H1 (cell line): ENCODE measurements at regions not wholly inside any gene's neighbourhood (a gene's known extent, or its start where the extent isn't known, plus 50 kb on each side); places are given as distances from the start of the nearest gene placed in this dataset.

Experiments
- CTCF ChIA-PET: fragments of 300-600 bp; sonication (Branson Sonifier 250); formaldehyde crosslinking; loops from one replicate; lab custom pipeline; 2021; ENCODE audit not compliant: partially characterized antibody; lab: Charles Lee
- POLR2A ChIA-PET: fragments of 300-600 bp; sonication (Branson Sonifier 250); formaldehyde crosslinking; loops from one replicate; lab custom pipeline; 2021; ENCODE audit warnings: inconsistent platforms; ENCODE audit not compliant: partially characterized antibody; lab: Charles Lee
- DNase-seq, 2 experiments: peaks; one replicate each; pipeline versions ENCODE4 v3.0.0 to v3.0.0-alpha.2; 2010 to 2022; ENCODE audit warnings: low spot score in 2 of 2, low read depth in 1 of 2, mixed read lengths in 1 of 2
- FAIRE-seq: peaks from 2 replicates; lab custom pipeline; 2011; peaks lifted over from hg19 to GRCh38; lab: Jason Lieb, UNC
- H2AFZ ChIP-seq: 2 replicates; pipeline ENCODE4 v1.8.1; 2012; ENCODE audit warnings: low read length, inconsistent platforms
- H2AK5ac ChIP-seq: 2 replicates; pipeline ENCODE4 v1.6.1; 2013; ENCODE audit warnings: low read depth, low read length
- H2BK120ac ChIP-seq: replicated peaks from 2 replicates; pipeline ENCODE3; 2013; ENCODE audit warnings: low read depth, low read length, inconsistent platforms
- H2BK12ac ChIP-seq: 2 replicates; pipeline ENCODE4 v1.6.1; 2013; ENCODE audit warnings: low read depth, low read length
- H2BK15ac ChIP-seq: 2 replicates; pipeline ENCODE4 v1.6.1; 2013; ENCODE audit warnings: low read length
- H2BK20ac ChIP-seq: 2 replicates; pipeline ENCODE4 v1.6.1; 2013; ENCODE audit warnings: low read length
- H2BK5ac ChIP-seq: 2 replicates; pipeline ENCODE4 v1.6.1; 2013; ENCODE audit warnings: low read depth, low read length
- H3K14ac ChIP-seq: 2 replicates; pipeline ENCODE4 v1.6.1; 2013; ENCODE audit warnings: inconsistent platforms; ENCODE audit not compliant: insufficient read length
- H3K18ac ChIP-seq: 2 replicates; pipeline ENCODE4 v1.6.1; 2013; ENCODE audit warnings: low read length; ENCODE audit errors: extremely low read depth
- H3K23ac ChIP-seq: 2 replicates; pipeline ENCODE4 v1.6.1; 2013; ENCODE audit warnings: inconsistent platforms; ENCODE audit not compliant: insufficient read length
- H3K23me2 ChIP-seq: 2 replicates; pipeline ENCODE4 v1.6.1; 2013; ENCODE audit warnings: low read depth, low read length
- H3K27ac ChIP-seq: 2 replicates; pipeline ENCODE4 v1.6.1; 2011; ENCODE audit warnings: low read depth, low read length, inconsistent platforms
- H3K27me3 ChIP-seq, 4 experiments: replicated peaks in 1 of 4; 1 replicate in 1 of 4; 2 replicates in 3 of 4; pipeline versions ENCODE4 v1.6.1 to v1.8.1; 2011 to 2013; ENCODE audit warnings: low read length in 3 of 4, mild to moderate bottlenecking in 3 of 4, inconsistent platforms in 2 of 4, mixed read lengths in 2 of 4, moderate library complexity in 1 of 4; ENCODE audit not compliant: control insufficient read depth in 3 of 4, insufficient read depth in 3 of 4; ENCODE audit errors: extremely low read depth in 1 of 4
- H3K36me3 ChIP-seq, 4 experiments: 2 replicates each; pipeline versions ENCODE4 v1.6.1 to v1.8.1; 2011 to 2013; ENCODE audit warnings: mild to moderate bottlenecking in 4 of 4, low read length in 3 of 4, moderate library complexity in 2 of 4, control low read depth in 1 of 4, inconsistent platforms in 1 of 4; ENCODE audit not compliant: insufficient read depth in 4 of 4, control insufficient read depth in 2 of 4
- H3K4ac ChIP-seq: replicated peaks from 2 replicates; pipeline ENCODE3; 2013; ENCODE audit warnings: low read length, low read depth, mixed read lengths, inconsistent platforms; ENCODE audit not compliant: insufficient read length
- H3K4me1 ChIP-seq, 4 experiments: replicated peaks in 1 of 4; 1 replicate in 1 of 4; 2 replicates in 3 of 4; pipeline versions ENCODE4 v1.6.1 to v1.8.1; 2011 to 2013; ENCODE audit warnings: low read length in 3 of 4, inconsistent platforms in 2 of 4, mixed read lengths in 1 of 4; ENCODE audit not compliant: insufficient read depth in 4 of 4, control insufficient read depth in 3 of 4
- H3K4me2 ChIP-seq, 2 experiments: 2 replicates each; pipeline versions ENCODE4 v1.6.1 to v1.8.1; 2011 to 2013; ENCODE audit warnings: low read depth in 2 of 2, low read length in 2 of 2, control low read depth in 1 of 2, inconsistent platforms in 1 of 2, mild to moderate bottlenecking in 1 of 2; ENCODE audit not compliant: insufficient read depth in 1 of 2
- H3K4me3 ChIP-seq, 4 experiments: fragments of 200-600, 300-600 bp in 1 of 4; sonication (generic), shearing (Covaris generic), sonication (Bioruptor Twin) in 1 of 4; 2 replicates each; pipeline versions ENCODE4 v1.5.1 to v1.8.1; 2011 to 2016; ENCODE audit warnings: low read length in 4 of 4, low read depth in 3 of 4, control low read depth in 2 of 4, inconsistent platforms in 2 of 4, mild to moderate bottlenecking in 2 of 4, mixed read lengths in 1 of 4, moderate library complexity in 1 of 4; ENCODE audit not compliant: insufficient read depth in 2 of 4; ENCODE audit errors: extremely low read depth in 1 of 4
- H3K56ac ChIP-seq: replicated peaks from 2 replicates; pipeline ENCODE3; 2013; ENCODE audit warnings: low read depth, mild to moderate bottlenecking, mixed read lengths, low read length, inconsistent platforms; ENCODE audit not compliant: insufficient read length
- H3K79me1 ChIP-seq: 2 replicates; pipeline ENCODE4 v1.6.1; 2013; ENCODE audit warnings: low read depth, low read length, control low read depth
- H3K79me2 ChIP-seq, 2 experiments: 2 replicates each; pipeline versions ENCODE4 v1.6.1 to v1.8.1; 2012 to 2013; ENCODE audit warnings: low read length in 2 of 2, mild to moderate bottlenecking in 2 of 2, inconsistent platforms in 1 of 2; ENCODE audit not compliant: insufficient read depth in 2 of 2, control insufficient read depth in 1 of 2
- H3K9ac ChIP-seq, 4 experiments: replicated peaks in 1 of 4; 1 replicate in 1 of 4; 2 replicates in 3 of 4; pipeline versions ENCODE4 v1.6.1 to v1.8.1; 2011 to 2013; ENCODE audit warnings: low read depth in 3 of 4, low read length in 3 of 4, control low read depth in 2 of 4, mild to moderate bottlenecking in 2 of 4, moderate library complexity in 2 of 4, inconsistent platforms in 1 of 4; ENCODE audit errors: extremely low read depth in 1 of 4
- H3K9me3 ChIP-seq, 2 experiments: 2 replicates each; pipeline versions ENCODE4 v1.6.1 to v1.8.1; 2012 to 2013; ENCODE audit warnings: mild to moderate bottlenecking in 2 of 2, moderate library complexity in 2 of 2, control low read depth in 1 of 2, inconsistent platforms in 1 of 2, low read depth in 1 of 2, low read length in 1 of 2, mixed read lengths in 1 of 2; ENCODE audit not compliant: insufficient read depth in 2 of 2
- H4K20me1 ChIP-seq, 2 experiments: replicated peaks in 1 of 2; 2 replicates each; pipeline versions ENCODE3 to v1.8.1; 2011 to 2013; ENCODE audit warnings: inconsistent platforms in 2 of 2, low read length in 2 of 2, mild to moderate bottlenecking in 1 of 2; ENCODE audit not compliant: insufficient read depth in 2 of 2, control insufficient read depth in 1 of 2
- H4K5ac ChIP-seq: 2 replicates; pipeline ENCODE4 v1.6.1; 2013; ENCODE audit warnings: low read length, low read depth, mixed read lengths, inconsistent platforms; ENCODE audit not compliant: insufficient read length
- H4K8ac ChIP-seq: 2 replicates; pipeline ENCODE4 v1.8.0; 2013; ENCODE audit warnings: mild to moderate bottlenecking, moderate library complexity, low read length, inconsistent platforms; ENCODE audit not compliant: insufficient read depth; ENCODE audit errors: extremely low read depth
- H4K91ac ChIP-seq: replicated peaks from 2 replicates; pipeline ENCODE3; 2013; ENCODE audit warnings: low read length, mixed read lengths, inconsistent platforms; ENCODE audit not compliant: insufficient read length
- ASH2L ChIP-seq: fragments of 200-600, 300-600 bp; sonication (generic); IDR thresholded peaks from one replicate; pipeline ENCODE4 v1.7.1; 2017; ENCODE audit warnings: low read length
- BACH1 ChIP-seq: IDR thresholded peaks from 2 replicates; pipeline ENCODE4 v1.6.1; 2012; ENCODE audit warnings: low read length, improper control_type of control experiment
- HDAC6 ChIP-seq: IDR thresholded peaks from one replicate; pipeline ENCODE4 v1.7.1; 2012; ENCODE audit warnings: low read depth, mild to moderate bottlenecking, inconsistent platforms, low read length, moderate library complexity
- NRF1 ChIP-seq: IDR thresholded peaks from 2 replicates; pipeline ENCODE4 v1.6.1; 2011; ENCODE audit warnings: mild to moderate bottlenecking, low read depth, low read length, improper control_type of control experiment
- YY1 ChIP-seq: IDR thresholded peaks from 2 replicates; pipeline ENCODE4 v1.6.1; 2011; ENCODE audit warnings: low read depth, mild to moderate bottlenecking, low read length
- WGBS, 2 experiments: shearing (Covaris generic) in 1 of 2; methylation state at CpG; one replicate each; pipeline versions ENCODE4 v1.1.6 to v1.1.7; 2013 to 2015; ENCODE audit warnings: low lambda C conversion rate in 2 of 2, mixed read lengths in 2 of 2, inconsistent platforms in 1 of 2, low coverage in 1 of 2, missing lambda C conversion rate in 1 of 2; ENCODE audit not compliant: insufficient replicate concordance in 2 of 2, insufficient coverage in 1 of 2, insufficient read length in 1 of 2; ENCODE audit errors: extremely low coverage in 1 of 2, missing lambda C conversion rate in 1 of 2; 5-methylcytosine and 5-hydroxymethylcytosine counted together

- Histone ChIP-seq H4K8ac (no peak overlapping the region), H4K20me1 (no peaks in the 10 kb centered on the region), H3K79me1 (no peaks in the 10 kb centered on the region), H3K4ac (no peak overlapping the region), H4K91ac (no peak overlapping the region), H3K56ac (no peak overlapping the region), H3K4me3 (no peak overlapping the region), H3K18ac (no peak overlapping the region), H2AK5ac (no peak overlapping the region), H3K79me2 (no peaks in the 10 kb centered on the region), H2BK120ac (no peak overlapping the region), H4K5ac (no peak overlapping the region), H2BK20ac (no peak overlapping the region), H3K4me2 (no peak overlapping the region), H3K4me1 (no peaks in the 10 kb centered on the region; a peak in 1 of 7 replicates), H2AFZ (no peak overlapping the region), H3K27ac (no peak overlapping the region), H3K14ac (no peak overlapping the region), H2BK5ac (no peak overlapping the region), H3K36me3 (no peaks in the 10 kb centered on the region), H2BK15ac (no peak overlapping the region), H3K27me3 (peaks cover 0 to 14% (median 7%) of the 10 kb centered on the region in 4 experiments; a peak in 4 of 7 replicates), H3K23me2 (no peaks in the 10 kb centered on the region), H3K9me3 (no peaks in the 10 kb centered on the region), H2BK12ac (no peak overlapping the region), H3K23ac (no peak overlapping the region), H3K9ac (no peak overlapping the region)
- POLR2A ChIA-PET, result no interaction called here
- 93% methylated on average over 4 of the region's 4 CpGs; no CpG with 5 or more reads in 1 of the 2 experiments for WGBS, 2 experiments
- DNase-seq, result no peak
- CTCF ChIA-PET, result no interaction called here
- no peak for FAIRE-seq
- TF ChIP-seq YY1, result no peak
- no peak for TF ChIP-seq ASH2L
- TF ChIP-seq BACH1, result no peak
- no peak for TF ChIP-seq NRF1
- TF ChIP-seq HDAC6, result no peak
Observed at GRCh38 chr2:238969857-238970256, 122.0 kb downstream of the TWIST2 start.
